GM19467 (cell line): ENCODE measurements at regions not wholly inside any gene's neighbourhood (a gene's known extent, or its start where the extent isn't known, plus 50 kb on each side); places are given as distances from the start of the nearest gene placed in this dataset.
"Not testable (repeated sequence)": the region's sequence is repeated elsewhere in the genome, so short reads cannot be mapped to it uniquely, and the experiment has no call there.

Experiments
- ATAC-seq: cut with Tn5 transposase; IDR thresholded peaks from one replicate; pipeline ENCODE4 v1.9.1; 2021; ENCODE audit warnings: mild to moderate bottlenecking, moderate library complexity; ENCODE audit not compliant: unreplicated experiment

DNA sequence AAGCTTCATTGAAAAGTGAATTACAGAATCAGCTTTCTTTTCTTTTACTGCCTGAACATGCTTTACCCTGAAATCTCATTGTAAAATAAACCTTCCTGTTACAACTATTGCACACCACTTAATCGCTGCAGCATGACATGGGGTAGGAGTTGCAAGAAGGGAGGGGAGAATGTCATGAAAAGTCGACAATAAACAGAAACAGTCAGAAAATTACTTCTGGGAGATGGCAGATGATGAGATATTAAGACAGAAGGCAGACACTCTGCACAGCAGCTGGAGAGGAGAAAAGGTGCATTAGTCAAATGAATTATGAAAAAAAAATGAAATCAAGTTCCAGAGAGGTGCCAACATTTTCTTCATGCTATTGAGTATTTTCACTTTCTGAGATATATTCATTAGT, 287.7 kb downstream of the PCDH7 start:
- ATAC-seq, result no peak

DNA sequence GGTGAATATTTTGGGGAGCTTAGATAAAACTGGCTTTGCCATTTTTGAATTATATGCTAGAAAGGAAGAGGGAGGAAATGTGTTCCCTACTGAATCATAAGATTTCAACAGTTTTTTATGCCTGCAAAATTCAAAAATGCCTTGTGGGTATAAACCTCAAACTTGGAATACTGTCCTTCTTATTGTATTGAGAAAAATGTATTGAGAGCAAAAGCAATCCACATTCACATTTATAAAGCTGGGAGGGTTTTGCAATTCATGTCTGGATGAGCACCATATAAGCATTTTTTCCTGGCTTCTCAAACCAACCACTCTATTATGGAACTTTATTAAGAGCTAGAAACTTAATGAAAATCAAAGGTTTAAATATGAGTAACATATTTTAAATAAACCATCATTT, 289.8 kb downstream of the PCDH7 start:
- ATAC-seq, result no peak

DNA sequence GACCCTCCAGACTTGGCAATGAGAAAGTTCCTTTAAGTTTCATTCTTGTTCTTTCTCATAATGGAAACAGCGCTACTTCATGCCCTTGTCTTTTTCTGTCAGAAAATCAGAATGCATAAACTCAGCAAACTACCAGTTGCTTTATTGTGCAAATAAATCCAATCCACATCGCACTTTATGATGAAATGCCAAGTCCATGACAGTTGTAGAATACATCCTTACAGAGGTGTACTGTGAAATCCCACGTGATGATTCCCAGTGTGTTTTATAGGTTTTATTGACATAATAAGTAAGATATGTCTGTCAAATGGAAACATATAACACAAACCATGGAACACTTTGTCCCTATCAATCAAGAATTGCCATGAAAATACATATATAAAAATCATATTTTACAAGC, 295.0 kb downstream of the PCDH7 start:
- ATAC-seq, result no peak

DNA sequence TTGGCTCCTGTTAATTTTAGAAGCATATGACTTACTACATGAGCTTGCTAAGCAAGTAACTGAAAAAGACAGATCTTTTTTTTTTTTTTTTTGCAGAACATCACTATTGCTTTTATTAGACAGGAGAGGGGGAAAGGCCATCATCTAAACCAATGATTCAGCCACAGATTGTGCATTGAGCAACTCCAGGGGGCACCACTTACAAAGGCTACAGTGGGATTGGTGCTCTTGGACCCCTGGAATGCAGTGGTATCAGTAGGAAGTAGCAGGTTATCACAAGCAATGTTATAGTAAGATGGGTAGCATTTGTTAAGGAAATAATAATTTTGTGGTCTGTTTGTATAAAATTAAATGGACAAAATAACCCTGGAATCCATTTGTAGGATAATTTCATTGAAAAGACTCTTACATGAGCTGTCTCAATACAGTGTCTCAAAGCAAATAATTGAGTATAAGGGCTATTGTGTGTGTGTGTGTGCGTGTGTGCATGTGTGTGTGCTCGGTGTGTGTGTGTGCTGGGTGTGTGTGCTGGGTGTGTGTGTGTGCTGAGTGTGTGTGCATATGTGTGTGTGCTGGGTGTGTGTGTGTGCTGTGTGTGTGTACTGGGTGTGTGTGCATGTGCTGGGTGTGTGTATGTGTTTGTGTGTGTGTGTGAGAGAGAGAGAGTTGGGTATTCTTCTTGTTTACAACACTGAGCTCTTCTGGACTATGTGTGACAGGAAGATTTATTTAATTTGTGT, 296.3 kb downstream of the PCDH7 start:
- ATAC-seq, result no peak

DNA sequence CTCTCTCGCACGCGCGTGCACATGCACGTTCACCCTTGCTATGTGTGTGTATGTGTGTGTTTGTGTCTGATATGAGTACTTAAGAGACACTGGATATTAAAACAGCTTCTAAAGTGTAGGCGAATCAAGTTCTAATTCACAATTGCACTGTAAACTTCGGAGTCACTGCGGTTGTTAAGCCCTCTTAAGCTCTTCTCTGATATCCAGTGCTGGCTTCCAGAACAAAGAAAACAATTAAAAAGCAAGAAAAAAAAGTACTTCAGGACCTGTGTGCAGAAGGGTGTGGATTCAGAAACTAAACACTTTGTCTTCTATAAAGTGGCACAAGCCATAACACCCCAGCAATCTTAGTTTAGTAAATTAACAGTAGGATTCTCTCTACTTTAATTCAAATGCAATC, 300.2 kb downstream of the PCDH7 start:
- no peak for ATAC-seq

DNA sequence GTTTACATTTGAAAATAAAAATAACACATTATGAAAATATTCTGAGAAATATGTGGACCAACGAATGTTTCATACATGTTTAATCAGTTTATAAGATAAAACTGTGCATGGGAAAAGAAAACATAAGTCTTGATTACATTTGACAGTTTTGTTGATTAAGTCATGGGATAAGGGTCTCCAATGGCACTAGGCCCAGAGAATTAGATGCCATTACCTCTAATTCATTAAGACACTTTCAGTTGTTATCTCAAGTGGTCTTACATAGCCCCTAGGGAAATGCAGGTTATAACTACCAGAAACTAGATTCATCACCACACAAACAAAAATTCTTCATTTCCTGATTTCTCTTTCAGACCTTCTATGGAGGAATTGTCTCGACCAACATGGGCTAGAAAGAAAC, 300.8 kb downstream of the PCDH7 start:
- no peak for ATAC-seq

DNA sequence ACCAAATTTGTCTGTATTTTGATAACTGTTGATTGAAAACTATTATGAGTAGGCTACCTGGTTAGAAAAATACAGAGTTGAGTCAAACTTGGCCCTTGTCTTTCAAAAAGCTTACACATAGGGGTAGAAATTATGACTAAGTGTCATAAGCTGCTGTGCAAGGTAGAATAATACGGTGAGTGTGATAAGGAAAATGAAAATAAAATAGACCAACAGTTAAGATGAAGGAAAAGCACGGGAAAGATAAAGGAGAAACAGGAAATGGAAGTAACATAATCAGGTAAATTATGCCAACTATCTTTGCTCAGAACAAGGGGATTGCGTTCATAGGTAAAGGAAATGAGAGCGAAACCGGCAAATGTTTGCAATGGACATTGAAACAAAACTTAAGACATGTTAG, 302.5 kb downstream of the PCDH7 start:
- ATAC-seq, result no peak

DNA sequence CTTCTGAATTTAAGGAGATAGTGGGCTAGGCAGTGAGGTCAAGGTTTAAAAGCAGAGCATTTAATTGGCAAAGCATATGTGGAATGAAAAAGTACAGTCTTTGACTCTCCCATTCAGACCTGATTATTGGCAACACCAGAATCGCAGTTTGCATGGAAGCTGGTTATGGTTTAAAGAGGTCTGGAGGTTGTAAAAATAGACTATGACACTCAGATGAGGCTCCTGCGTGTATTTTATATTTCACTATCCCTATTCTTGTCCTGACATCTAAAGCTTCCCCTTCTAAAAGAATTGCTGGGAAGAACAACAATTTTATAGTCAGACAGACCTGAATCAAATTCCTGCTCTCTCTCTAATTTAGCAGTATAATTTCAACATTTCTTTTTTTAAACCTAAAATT, 302.9 kb downstream of the PCDH7 start:
- ATAC-seq, result no peak

DNA sequence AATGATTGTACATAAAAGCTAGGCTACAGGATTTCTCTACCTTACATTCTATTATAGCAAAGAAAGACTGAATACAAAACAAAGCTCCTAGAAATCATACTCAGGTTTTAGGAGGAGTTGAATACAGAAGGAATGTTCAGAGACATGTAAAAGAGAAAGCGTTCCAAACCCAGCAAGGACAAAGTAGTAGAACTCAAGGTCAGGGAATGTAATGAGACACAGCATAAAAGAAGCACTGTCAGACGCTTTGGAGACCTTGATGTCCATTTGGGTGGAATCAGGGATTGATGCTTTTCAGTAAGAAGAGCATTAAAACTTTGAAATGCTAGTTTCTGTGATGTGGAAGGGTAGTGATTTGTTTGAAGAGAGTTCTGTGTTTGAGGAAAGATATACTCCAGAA, 303.6 kb downstream of the PCDH7 start:
- no peak for ATAC-seq

DNA sequence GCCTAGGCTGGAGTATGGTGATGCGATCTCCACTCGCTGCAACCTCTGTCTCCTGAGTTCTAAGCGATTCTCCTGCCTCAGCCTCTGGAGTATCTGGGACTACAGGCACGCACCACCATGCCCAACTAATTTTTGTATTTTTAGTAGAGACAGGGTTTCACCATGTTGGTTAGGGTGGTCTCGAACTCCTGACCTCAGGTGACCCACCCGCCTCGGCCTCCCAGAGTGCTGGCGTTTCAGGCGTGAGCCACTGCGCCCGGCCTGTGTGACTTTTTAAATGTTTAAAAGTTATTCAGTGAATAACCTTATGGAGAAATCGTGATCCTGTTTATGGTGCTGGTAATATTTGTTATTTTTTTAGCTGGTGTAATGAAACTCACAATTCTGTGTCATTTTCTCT, 304.6 kb downstream of the PCDH7 start:
- ATAC-seq, result not testable (repeated sequence)

DNA sequence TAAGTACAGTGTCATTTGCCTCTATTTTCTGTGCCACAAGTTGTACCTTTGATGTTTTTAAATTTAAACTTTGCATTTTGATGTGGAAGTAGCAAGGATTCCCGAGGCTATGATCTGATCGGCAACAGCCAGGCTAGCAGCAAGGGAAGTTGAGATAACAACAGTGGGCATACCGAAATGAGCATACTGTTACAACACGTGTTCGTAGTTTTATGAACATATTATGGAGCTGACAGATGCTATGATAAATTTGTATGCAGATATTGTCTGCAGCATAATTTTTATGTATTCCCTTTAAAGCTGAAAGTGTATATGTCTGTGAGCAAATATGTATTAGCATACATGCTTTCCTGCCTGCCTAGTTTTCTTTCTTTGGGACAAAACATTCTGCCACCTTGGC, 306.1 kb downstream of the PCDH7 start:
- no peak for ATAC-seq

DNA sequence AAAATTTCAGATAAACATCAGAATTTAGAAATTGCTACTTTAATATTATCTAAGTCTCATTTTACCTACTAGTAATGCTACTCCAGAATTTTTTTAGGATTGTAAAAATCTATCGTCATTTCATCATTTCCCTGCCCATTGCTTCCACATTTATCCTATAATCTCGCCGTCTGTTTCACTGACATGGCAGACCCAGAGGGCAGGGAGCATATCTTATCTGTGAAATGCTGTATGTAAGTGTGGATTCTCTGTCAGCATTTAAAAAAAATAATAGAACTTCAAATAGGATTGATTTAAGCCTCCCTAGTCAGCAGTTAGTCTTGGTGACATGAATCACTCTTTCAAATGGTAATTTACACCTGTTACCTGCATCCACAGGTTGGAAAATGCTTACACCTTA, 314.4 kb downstream of the PCDH7 start:
- no peak for ATAC-seq

DNA sequence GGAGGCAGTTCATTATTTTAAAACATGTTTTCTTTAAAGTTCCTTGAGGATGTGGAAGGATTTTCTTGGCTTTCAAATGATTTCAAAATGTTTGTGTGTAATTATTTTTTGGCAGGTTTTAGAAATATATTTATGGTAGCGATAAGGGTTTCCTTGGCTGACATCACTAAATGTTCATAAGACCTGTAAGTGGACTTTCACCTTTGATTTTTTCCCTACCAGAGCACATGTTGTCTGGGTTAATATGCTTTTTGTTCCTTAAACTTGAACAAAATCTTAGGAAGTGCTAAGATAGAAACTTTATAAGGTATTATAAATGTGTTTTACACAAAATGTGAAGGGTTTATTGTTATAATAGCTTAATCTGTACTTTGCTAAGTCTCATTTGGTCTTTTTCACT, 315.6 kb downstream of the PCDH7 start:
- ATAC-seq, result no peak

DNA sequence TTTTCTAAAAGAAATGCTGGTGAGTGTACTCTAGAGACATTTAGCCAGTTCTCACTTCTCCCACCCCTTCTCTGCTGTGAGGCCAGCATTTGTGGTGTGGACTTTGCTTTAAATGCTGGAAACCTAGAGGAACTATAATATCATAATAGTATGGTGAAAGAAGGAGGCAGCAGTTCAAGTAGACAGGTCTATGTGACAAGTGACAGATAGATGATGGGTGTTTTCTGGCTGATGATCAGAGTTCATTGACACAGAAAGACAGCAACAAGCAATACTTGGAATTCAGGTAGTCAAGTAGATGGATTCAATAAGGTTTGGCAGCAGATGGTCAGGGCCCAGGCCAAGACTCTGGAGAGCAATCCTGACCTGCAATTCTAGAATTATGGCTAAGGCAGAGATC, 317.5 kb downstream of the PCDH7 start:
- no peak for ATAC-seq

DNA sequence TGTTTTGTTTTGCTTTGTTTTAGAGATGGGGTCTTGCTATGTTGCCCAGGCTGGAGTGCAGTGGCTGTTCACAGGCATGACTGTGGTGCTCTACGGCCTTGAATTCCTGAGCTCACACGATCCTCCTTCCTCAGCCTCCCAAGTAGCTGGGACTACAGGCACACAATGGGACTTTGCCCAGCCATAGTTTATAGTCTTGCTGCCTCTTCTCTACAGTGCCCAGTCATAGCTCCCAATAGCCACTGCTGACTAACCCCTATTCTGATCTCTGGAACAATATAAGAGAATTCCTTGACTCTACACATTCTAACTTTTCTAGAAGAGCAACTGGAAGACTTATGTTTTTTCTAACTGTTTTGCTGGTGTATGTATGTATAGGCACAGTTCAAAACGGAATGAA, 319.2 kb downstream of the PCDH7 start:
- no peak for ATAC-seq

DNA sequence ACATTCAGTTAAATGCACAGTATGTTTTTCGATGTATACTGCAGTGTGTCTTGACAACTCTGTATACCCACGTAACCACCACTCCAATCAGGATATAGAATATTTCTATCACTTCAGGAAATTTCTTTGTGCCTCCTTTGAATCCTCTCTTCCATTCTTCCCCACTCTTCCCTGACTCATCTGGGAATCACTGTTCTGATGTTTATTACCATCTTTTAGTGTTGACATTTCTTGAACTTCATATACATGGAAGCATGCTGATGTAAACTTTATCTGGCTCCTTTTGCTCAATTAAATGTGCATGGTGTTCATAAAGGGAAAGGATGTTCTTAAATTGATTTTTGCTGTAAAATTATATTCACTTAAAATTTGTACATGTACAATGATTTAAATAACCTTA, 319.9 kb downstream of the PCDH7 start:
- ATAC-seq, result no peak

DNA sequence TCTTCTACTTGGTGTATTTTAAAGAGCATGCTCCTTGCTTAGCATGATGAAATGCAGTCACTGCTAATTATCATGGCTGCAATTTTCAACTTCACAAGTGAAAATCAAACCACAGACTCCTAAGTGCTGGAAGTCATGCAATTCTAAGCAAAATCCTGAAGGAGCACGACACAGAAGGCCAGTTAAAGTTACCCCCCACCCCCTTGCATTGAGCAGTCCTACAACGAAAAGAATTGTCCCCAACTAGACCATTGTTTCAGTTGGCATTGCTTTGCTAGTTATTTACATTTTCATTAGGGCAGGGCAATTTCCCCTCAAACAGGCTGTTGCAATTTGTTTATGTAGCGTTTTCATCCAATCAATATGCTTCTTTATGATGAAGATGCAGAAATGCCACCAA, 321.2 kb downstream of the PCDH7 start:
- ATAC-seq, result no peak

DNA sequence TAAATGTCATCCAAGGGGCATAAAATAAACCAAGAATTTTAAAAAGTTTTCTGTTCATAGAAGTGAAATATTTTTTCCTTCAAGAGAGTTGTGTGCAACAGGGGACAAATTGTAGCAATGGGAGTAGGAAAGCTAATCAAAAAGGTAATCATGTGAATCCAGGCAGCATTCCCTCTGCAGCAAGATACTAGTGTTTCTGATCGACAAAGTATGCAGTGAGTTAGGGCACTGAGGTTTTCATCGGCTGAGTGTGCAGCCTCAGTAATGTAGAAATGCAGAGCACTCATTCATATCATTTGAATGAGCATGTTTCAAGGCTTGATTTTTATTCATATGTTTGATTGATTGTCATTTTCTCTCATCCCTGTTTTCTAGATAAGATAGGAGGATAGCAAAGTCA, 321.7 kb downstream of the PCDH7 start:
- ATAC-seq, result no peak

DNA sequence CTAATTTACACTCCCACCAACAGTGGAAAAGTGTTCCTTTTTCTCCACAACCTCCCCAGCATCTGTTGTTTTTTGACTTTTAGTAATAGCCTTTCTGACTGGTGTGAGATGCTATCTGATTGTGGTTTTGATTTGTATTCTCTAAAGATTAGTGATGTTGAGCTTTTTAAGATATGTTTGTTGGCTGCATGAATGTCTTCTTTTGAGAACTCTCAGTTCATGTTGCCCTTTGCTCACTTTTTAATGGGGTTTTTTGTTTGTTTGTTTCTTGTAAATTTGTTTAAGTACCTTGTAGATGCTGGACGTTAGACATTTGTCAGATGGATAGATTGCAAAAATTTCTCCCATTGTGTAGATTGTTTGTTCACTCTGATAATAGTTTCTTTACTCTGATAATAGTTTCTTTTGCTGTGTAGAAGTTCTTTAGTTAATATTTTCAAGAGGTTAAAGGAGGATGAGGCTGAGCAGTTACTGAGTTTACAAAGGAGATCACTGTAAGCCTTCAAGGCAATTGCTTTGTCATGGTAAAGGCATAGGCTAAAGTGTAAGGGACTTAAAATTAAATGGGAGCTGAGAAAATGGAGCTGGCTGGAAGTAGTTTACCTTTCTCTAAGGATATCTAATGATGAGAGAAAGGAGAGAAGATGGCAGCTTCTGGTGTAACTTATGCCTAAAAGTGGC, 323.4 kb downstream of the PCDH7 start:
- ATAC-seq, result no peak

DNA sequence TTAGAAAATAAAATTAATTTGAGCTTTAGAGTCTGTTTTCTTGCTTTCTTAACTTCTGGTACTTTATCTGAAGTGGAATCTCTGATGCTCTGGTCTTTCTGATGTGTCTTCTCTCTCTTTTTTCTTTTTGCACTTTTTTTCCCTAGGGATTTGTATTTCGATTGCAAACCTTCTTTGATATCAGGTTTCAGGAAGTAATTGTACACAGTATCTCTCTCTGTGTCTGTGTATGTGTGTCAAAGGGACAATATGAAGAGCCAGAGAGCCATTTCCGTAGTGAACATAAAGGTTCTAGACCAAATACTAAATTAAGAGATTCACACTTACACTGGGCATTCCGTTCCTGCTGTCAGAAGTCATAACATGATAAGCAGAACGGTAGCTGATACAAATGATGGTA, 325.0 kb downstream of the PCDH7 start:
- ATAC-seq, result no peak

DNA sequence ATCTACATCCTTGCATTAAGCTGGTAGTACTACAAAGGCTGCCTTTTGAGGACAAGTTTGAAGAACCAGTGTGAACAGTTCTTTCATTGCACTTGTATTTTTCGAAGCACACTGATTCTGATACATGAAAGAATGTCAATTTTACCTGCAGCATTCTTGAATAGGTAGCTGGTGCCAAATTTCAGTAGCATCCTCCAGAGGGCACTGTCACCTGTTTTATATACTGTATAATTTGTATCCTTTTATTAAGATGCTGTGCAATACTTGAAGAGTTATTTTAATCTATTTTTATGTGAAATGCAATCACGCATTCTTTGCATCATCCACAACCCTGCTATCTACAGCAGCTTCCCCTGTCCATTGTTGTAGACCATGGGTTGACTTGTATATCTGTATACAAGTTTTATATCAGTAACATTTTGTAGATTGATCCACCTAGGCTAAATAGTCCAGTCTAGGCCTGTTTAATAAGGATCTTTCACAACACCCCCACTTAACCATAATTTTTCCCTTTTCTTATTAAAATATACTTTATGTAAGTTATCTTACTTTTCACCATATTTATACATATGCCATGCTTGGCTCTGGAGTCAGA, 325.7 kb downstream of the PCDH7 start:
- ATAC-seq, result no peak

DNA sequence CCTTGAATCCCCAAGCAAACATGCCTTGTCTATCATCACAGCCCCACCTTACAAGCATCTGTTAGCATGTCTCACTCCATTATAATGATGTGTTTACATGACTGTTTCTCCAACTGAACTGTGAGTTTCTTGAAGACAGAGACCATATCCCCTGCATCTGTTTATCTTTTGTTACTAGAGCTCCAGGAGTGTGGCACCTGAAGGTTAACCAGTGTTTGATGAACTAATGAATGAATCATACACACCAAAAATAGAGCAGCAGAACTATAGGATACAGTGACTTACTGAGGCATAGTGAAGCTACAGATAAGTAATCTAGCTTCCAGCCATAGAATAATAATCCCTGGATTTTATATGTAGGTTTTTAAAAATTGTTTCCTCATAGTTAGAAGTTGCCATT, 331.0 kb downstream of the PCDH7 start:
- ATAC-seq, result no peak
